ENCODE measurements at regions not wholly inside any gene's neighbourhood (a gene's known extent, or its start where the extent isn't known, plus 50 kb on each side); places are given as distances from the start of the nearest gene placed in this dataset.

GRCh38 chr3:184440151-184440550 is 60.3 kb downstream of the CHRD start:
- Histone ChIP-seq H3K9me3 (ENCODE audit: control insufficient read depth, low read length) (no peaks in the 10 kb centered on the region), H3K4me2 (ENCODE audit: low read length) (no peak overlapping the region), H3K27me3 (ENCODE audit: control insufficient read depth, insufficient read depth, low read length) (no peaks in the 10 kb centered on the region), H3K36me3 (ENCODE audit: control insufficient read depth, insufficient read depth, low read length) (no peaks in the 10 kb centered on the region), H3K4me1 (no peaks in the 10 kb centered on the region), H3K9ac (no peak overlapping the region), H3K79me2 (no peaks in the 10 kb centered on the region), H2AFZ (no peak overlapping the region), H3K4me3 (ENCODE audit: low read depth, low read length) (no peak overlapping the region), H3K27ac (no peak overlapping the region)
- no peak for TF ChIP-seq CTCF (IDR thresholded peaks at IDR 0.05)

DNA sequence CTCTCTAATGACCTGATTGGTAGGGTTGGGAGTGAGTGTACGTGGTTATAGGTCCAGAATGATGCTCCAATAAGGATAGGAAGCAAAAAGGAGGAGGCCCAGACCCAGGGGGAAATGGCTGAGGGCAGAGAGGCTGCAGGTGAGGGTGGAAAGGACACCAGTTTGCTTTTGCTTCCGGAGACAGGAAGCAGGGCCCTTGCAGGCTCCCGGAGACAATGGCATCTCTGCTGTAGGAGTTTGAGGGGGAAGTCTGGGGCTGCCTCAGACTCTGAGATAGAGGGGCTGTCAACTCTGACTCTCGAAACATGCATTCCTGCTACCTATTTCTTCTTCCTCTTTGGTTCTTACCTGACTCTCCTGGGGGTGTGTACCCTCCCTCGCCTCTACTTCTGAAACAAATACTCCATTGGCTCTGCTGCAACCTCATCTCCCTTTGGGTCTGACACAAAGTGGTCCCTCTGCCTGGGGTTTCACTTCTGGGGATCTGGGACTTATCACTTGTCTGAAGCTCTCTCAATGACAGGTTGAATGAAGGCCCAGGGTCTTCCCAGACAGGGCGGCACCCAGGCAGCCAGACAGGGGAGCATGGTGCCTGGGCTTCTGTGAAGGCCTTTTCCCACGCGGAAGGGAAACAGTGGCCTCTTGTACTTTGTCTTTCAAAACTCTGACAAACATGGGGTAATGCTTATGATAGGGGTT is 61.5 kb downstream of the CHRD start:
- no peak for TF ChIP-seq CTCF (IDR thresholded peaks at IDR 0.05)
- Histone ChIP-seq H3K9ac (no peak overlapping the region), H3K27ac (no peak overlapping the region)

DNA sequence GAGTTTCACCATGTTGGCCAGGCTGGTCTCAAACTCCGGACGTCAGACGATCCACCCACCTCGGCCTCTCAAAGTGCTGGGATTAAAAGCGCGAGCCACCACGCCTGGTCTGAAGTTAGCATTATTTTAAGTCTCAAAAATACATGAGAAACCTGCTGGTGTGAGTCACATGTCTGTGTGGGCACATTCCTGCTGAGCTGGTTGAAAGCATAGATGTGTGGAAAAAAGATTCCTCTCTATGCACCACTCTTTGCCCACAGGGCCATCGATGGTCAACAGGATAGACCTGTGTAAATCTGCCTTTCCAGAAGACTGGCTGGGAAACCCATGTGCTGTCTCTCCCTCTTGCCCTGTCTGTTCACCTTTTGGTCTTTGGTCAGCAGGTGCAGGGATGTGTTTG is 63.5 kb downstream of the CHRD start:
- no peak for TF ChIP-seq CTCF (IDR thresholded peaks at IDR 0.05)
- peaks cover 2% of the 10 kb centered on the region for H3K4me1 ChIP-seq
- H3K9me3 ChIP-seq (ENCODE audit: control insufficient read depth, low read length): no peaks in the 10 kb centered on the region
- no peaks in the 10 kb centered on the region for H3K79me2 ChIP-seq
- H3K9ac ChIP-seq: no peak overlapping the region
- H3K27me3 ChIP-seq (ENCODE audit: control insufficient read depth, insufficient read depth, low read length): no peaks in the 10 kb centered on the region
- H2AFZ ChIP-seq: no peak overlapping the region
- no peaks in the 10 kb centered on the region for H3K36me3 ChIP-seq (ENCODE audit: control insufficient read depth, insufficient read depth, low read length)
- H3K4me3 ChIP-seq (ENCODE audit: low read depth, low read length): no peak overlapping the region
- H3K4me2 ChIP-seq (ENCODE audit: low read length): no peak overlapping the region
- H3K27ac ChIP-seq: no peak overlapping the region

More for the DNA sequence above, 61.5 kb downstream of the CHRD start:
- H3K4me3 ChIP-seq (ENCODE audit: low read depth, low read length): no peak overlapping the region
- H3K27me3 ChIP-seq (ENCODE audit: control insufficient read depth, insufficient read depth, low read length): no peaks in the 10 kb centered on the region
- H3K36me3 ChIP-seq (ENCODE audit: control insufficient read depth, insufficient read depth, low read length): no peaks in the 10 kb centered on the region
- no peaks in the 10 kb centered on the region for H3K4me1 ChIP-seq
- no peaks in the 10 kb centered on the region for H3K79me2 ChIP-seq
- H2AFZ ChIP-seq: no peak overlapping the region
- no peak overlapping the region for H3K4me2 ChIP-seq (ENCODE audit: low read length)
- no peaks in the 10 kb centered on the region for H3K9me3 ChIP-seq (ENCODE audit: control insufficient read depth, low read length)

DNA sequence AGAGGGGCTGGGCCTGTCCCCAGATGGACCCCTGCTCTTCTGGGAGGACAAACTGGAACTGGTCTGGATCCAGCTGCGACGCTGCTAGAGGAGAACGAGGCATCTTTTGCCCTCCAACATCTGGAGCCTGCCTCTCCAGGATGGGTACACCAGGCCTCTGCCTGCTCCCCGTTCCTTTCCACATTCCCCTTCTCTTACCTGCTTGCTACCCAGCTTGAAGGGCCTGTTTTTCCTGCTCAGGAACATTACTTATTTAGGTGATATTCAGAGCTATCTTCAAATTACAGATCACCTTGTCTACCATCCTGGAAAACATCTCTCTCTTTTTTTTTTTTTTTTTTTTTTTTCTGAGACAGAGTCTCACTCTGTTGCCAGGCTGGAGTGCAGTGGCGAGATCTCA is 64.0 kb downstream of the CHRD start:
- peaks cover 6% of the 10 kb centered on the region for H3K4me1 ChIP-seq
- no peaks in the 10 kb centered on the region for H3K36me3 ChIP-seq (ENCODE audit: control insufficient read depth, insufficient read depth, low read length)
- H3K9ac ChIP-seq: no peak overlapping the region
- no peaks in the 10 kb centered on the region for H3K27me3 ChIP-seq (ENCODE audit: control insufficient read depth, insufficient read depth, low read length)
- H3K9me3 ChIP-seq (ENCODE audit: control insufficient read depth, low read length): no peaks in the 10 kb centered on the region
- no peak for TF ChIP-seq CTCF (IDR thresholded peaks at IDR 0.05)
- H2AFZ ChIP-seq: no peak overlapping the region
- H3K79me2 ChIP-seq: no peaks in the 10 kb centered on the region
- H3K27ac ChIP-seq: no peak overlapping the region
- H3K4me2 ChIP-seq (ENCODE audit: low read length): no peak overlapping the region
- H3K4me3 ChIP-seq (ENCODE audit: low read depth, low read length): no peak overlapping the region

All from parathyroid adenoma (tissue), 2 donors.